Left ventricle myocardium inferior (tissue), 1 donor: ENCODE measurements at regions not wholly inside any gene's neighbourhood (a gene's known extent, or its start where the extent isn't known, plus 50 kb on each side); places are given as distances from the start of the nearest gene placed in this dataset.

Experiments used
- DNase-seq: peaks from one replicate; pipeline ENCODE4 v3.0.0-alpha.2; 2020
- H3K27ac ChIP-seq: fragments of 200-600 bp; replicated peaks from 2 replicates; pipeline ENCODE4 v1.8.0; 2021
- H3K27me3 ChIP-seq: fragments of 200-600 bp; 2 replicates; pipeline ENCODE4 v1.8.0; 2021; ENCODE audit warnings: low read depth
- H3K36me3 ChIP-seq: fragments of 200-600 bp; 2 replicates; pipeline ENCODE4 v1.8.0; 2021
- H3K4me1 ChIP-seq: fragments of 200-600 bp; 2 replicates; pipeline ENCODE4 v1.8.0; 2021
- H3K4me3 ChIP-seq: fragments of 200-600 bp; 2 replicates; pipeline ENCODE4 v1.8.0; 2021; ENCODE audit warnings: mild to moderate bottlenecking, moderate library complexity
- H3K9me3 ChIP-seq: fragments of 200-600 bp; replicated peaks from 2 replicates; pipeline ENCODE4 v1.8.0; 2021
- intact Hi-C: fragments of 100-400 bp; cut with micrococcal nuclease; formaldehyde crosslinking; loops from one replicate; pipeline ENCODE4 v1.11.0; 2022
- TF ChIP-seq, protein P1 (sequence below): fragments of 200-600 bp; IDR thresholded peaks from 2 replicates; pipeline ENCODE4 v1.8.0; 2021; ENCODE audit warnings: antibody characterized with exemption, mild to moderate bottlenecking, borderline replicate concordance
- donor health status: DM: no; HTN: yes; CAD: no; lungs with severe emphysema.

DNA sequence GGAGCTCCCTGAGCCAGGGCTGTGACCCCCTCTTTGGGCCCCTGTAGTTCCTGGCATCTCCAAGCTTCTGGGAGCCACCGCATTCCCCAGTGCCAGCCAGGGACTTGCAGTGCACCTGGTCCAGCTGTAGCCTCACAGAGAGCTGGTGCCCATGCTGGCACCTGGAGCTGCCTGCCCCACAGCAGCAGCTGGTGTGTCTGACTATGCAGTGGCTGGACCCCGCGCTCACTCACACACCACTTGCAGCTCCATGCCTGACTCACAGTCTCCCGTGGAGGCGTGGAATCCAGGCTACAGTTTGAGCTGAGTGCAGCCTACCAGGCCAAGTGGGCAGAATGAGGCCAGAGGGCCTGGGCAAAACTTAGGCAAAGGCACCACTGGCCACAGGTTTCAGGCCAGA, 102.2 kb upstream of the NAMPT start:
- Histone ChIP-seq H3K27me3 (no peaks in the 10 kb centered on the region), H3K9me3 (no peaks in the 10 kb centered on the region), H3K27ac (no peak overlapping the region), H3K36me3 (no peaks in the 10 kb centered on the region), H3K4me1 (peaks cover 8% of the 10 kb centered on the region), H3K4me3 (no peak overlapping the region)
- intact Hi-C loops = no loop called here
- no peak for DNase-seq
- TF ChIP-seq, protein P1, sequence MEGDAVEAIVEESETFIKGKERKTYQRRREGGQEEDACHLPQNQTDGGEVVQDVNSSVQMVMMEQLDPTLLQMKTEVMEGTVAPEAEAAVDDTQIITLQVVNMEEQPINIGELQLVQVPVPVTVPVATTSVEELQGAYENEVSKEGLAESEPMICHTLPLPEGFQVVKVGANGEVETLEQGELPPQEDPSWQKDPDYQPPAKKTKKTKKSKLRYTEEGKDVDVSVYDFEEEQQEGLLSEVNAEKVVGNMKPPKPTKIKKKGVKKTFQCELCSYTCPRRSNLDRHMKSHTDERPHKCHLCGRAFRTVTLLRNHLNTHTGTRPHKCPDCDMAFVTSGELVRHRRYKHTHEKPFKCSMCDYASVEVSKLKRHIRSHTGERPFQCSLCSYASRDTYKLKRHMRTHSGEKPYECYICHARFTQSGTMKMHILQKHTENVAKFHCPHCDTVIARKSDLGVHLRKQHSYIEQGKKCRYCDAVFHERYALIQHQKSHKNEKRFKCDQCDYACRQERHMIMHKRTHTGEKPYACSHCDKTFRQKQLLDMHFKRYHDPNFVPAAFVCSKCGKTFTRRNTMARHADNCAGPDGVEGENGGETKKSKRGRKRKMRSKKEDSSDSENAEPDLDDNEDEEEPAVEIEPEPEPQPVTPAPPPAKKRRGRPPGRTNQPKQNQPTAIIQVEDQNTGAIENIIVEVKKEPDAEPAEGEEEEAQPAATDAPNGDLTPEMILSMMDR = no peak

DNA sequence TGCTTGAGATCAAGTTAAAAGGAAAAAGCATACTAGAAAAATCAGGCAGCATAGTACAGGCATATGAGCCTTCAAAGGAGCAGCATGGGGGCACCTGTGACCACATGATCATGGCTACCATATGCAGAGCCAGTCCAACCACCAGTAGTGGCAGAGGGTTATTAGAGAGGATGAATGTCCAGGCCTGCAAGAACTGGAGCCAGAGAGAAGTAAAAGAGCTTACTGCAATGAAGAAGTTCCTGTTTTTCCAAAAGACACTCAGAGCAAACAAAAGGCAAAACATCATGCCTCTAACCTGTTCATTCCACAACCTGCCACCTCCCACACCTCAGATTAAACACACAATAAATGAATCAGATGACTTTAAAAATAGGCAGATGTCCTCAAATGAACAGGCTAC, 99.6 kb upstream of the NAMPT start:
- Histone ChIP-seq H3K27me3 (no peaks in the 10 kb centered on the region), H3K9me3 (no peaks in the 10 kb centered on the region), H3K36me3 (no peaks in the 10 kb centered on the region), H3K4me1 (peaks cover 8% of the 10 kb centered on the region), H3K27ac (no peak overlapping the region), H3K4me3 (no peak overlapping the region)
- TF ChIP-seq, protein P1 = no peak
- DNase-seq = no peak
- intact Hi-C loops = no loop called here

DNA sequence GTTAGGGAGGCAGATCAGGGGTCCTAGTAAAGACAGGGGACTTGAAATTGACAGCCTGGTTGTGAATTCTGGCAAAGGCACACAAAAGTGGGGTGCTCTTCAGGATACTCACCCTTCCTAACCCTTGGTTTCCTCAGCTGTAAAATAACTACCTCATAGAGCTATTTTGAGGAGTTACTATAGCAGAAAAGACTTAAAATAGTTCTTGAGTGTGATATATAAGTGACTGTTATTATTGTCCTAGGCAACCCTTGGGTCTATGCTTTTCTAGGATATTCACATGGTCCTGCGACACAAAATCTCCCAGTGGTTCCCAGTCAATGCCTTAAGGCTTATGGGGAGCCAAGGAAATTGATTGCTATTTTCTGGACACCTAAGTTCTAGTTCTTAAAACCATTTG, 98.1 kb upstream of the NAMPT start:
- no peak for DNase-seq
- Histone ChIP-seq H3K9me3 (no peaks in the 10 kb centered on the region), H3K27me3 (no peaks in the 10 kb centered on the region), H3K4me1 (peaks cover 8% of the 10 kb centered on the region), H3K27ac (no peak overlapping the region), H3K4me3 (no peak overlapping the region), H3K36me3 (no peaks in the 10 kb centered on the region)
- intact Hi-C loops = no loop called here
- TF ChIP-seq, protein P1 = no peak

DNA sequence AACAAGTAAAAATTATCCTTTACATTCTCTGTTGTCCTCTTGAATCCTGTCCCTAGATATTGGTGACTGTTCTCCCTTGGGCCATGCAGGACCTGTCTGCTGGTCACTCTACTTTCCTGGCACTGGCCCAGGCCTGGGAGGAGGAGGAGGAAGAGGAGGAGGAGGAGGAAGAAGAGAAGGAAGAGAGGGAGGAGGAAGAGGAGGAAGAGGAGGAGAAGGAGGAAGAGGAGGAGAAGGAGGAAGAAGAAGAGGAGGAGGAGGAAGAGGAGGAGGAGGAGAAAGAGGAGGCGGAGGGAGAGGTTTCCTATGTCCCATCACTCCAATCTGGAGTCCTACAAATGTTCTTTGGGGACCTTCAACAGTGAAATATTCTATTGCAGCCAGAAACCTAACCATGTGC, 97.3 kb upstream of the NAMPT start:
- intact Hi-C loops = no loop called here
- no peaks in the 10 kb centered on the region for H3K36me3 ChIP-seq
- TF ChIP-seq, protein P1 = no peak
- no peak overlapping the region for H3K4me3 ChIP-seq
- no peak for DNase-seq
- H3K27ac ChIP-seq = no peak overlapping the region
- H3K9me3 ChIP-seq = no peaks in the 10 kb centered on the region
- peaks cover 8% of the 10 kb centered on the region for H3K4me1 ChIP-seq
- no peaks in the 10 kb centered on the region for H3K27me3 ChIP-seq

DNA sequence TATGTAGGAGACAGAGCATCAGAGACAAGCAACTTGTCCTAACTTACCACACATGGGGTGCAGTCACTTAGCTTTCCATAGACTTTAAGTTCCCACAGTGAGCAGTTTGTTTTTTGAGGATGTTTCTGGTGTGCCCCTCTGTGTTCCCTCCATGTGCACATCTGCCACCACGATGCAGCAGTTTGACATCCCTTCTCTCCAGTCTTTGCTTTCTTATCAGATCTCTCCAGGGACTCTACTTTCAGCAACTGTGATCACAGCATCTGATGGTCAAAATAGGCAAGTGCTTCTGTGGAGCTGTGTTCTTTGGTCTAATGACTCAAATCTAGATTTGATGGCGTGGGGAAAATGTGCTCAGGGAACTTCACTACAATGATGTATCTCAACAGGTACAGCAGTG, 96.5 kb upstream of the NAMPT start:
- Histone ChIP-seq H3K4me1 (peaks cover 13% of the 10 kb centered on the region), H3K4me3 (no peak overlapping the region), H3K9me3 (no peaks in the 10 kb centered on the region), H3K36me3 (no peaks in the 10 kb centered on the region), H3K27me3 (no peaks in the 10 kb centered on the region), H3K27ac (no peak overlapping the region)
- intact Hi-C loops = no loop called here
- TF ChIP-seq, protein P1 = no peak
- DNase-seq = no peak

DNA sequence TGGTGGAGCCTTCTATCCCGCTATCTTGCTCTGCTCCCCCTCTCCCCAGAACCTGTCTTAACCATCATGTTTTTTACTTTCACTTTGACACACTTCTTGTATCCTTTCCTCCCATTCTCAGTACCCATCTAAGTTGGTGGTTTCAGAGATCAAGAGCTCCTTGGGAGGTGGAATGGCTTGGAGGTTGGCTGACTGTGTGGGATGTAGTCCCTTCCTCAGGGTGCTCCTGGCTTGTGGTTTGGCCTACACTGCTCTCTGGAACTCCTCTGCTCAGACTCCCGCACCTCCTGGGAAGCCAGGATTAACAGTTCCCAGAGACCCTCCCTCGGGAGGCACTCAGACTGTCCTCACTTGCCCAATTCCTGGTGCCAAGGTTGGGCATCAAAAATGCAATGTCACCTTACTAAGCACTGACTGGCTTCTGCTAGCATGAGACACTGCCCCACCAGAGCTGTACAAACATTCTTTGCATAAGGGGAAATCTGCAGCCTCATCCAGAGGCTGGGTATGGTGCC, 93.1 kb upstream of the NAMPT start:
- no peak for DNase-seq
- Histone ChIP-seq H3K4me3 (no peak overlapping the region), H3K27ac (no peak overlapping the region), H3K36me3 (no peaks in the 10 kb centered on the region), H3K27me3 (no peaks in the 10 kb centered on the region), H3K4me1 (peaks cover 20% of the 10 kb centered on the region), H3K9me3 (no peaks in the 10 kb centered on the region)
- intact Hi-C loops = no loop called here
- TF ChIP-seq, protein P1 = no peak
